ENCODE measurements at regions not wholly inside any gene's neighbourhood (a gene's known extent, or its start where the extent isn't known, plus 50 kb on each side); places are given as distances from the start of the nearest gene placed in this dataset.

- TF ChIP-seq, protein P1, sequence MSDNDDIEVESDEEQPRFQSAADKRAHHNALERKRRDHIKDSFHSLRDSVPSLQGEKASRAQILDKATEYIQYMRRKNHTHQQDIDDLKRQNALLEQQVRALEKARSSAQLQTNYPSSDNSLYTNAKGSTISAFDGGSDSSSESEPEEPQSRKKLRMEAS (IDR thresholded peaks at IDR 0.05): no peak
- no peak for TF ChIP-seq KDM1A (IDR thresholded peaks at IDR 0.05; ENCODE audit: borderline replicate concordance, low read length)
- no peak for TF ChIP-seq EZH2 (IDR thresholded peaks at IDR 0.05; ENCODE audit: low read depth, low read length, severe bottlenecking)
- no peak for TF ChIP-seq CREB1 (IDR thresholded peaks at IDR 0.05)
- TF ChIP-seq, protein P2, sequence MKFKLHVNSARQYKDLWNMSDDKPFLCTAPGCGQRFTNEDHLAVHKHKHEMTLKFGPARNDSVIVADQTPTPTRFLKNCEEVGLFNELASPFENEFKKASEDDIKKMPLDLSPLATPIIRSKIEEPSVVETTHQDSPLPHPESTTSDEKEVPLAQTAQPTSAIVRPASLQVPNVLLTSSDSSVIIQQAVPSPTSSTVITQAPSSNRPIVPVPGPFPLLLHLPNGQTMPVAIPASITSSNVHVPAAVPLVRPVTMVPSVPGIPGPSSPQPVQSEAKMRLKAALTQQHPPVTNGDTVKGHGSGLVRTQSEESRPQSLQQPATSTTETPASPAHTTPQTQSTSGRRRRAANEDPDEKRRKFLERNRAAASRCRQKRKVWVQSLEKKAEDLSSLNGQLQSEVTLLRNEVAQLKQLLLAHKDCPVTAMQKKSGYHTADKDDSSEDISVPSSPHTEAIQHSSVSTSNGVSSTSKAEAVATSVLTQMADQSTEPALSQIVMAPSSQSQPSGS (IDR thresholded peaks at IDR 0.05; ENCODE audit: low read length): no peak
Measured at GRCh38 chr13:30081331-30081730, 226.0 kb downstream of the KATNAL1 start (continued).
